ENCODE measurements at regions not wholly inside any gene's neighbourhood (a gene's known extent, or its start where the extent isn't known, plus 50 kb on each side); places are given as distances from the start of the nearest gene placed in this dataset.

DNA sequence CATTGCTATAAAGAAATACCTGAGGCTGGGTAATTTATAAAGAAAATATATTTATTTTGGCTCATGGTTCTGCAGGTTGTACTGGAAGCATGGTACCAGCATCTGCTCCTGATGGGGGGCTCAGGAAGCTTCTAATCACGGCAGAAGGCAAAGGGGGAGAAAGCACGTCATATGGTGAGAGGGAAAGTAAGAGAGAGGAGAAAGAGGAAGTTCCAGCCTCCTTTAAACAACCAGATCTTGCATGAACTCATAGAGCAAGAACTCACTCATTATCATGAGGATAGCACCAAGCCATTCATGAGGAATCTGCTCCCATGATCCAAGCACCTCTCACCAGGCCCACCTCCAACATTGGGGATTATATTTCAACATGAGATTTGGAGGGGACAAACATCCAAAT lies 125.0 kb upstream of the GRPR start:
- BruUV-seq (replicated peaks), result no TSS peak
- Histone ChIP-seq H3K4me3 (ENCODE audit: low read depth in 2 of 2, low read length in 2 of 2) (no peak overlapping the region), H3K27me3 (ENCODE audit: control insufficient read depth, insufficient read depth, low read length) (no peaks in the 10 kb centered on the region), H3K36me3 (ENCODE audit: control insufficient read depth, insufficient read depth, low read length) (no peaks in the 10 kb centered on the region), H3K27ac (ENCODE audit: low read length) (no peak overlapping the region), H3K9me3 (ENCODE audit: control insufficient read depth, insufficient read depth, low read depth, low read length) (no peaks in the 10 kb centered on the region), H3K4me1 (ENCODE audit: control insufficient read depth, insufficient read depth, low read length) (no peaks in the 10 kb centered on the region)
- intact Hi-C loops (cut with micrococcal nuclease; ENCODE audit: unreplicated experiment) (no loop called here), in situ Hi-C loops (cut with HindIII; ENCODE audit: low pct_unique_long_range_greater_than_20kb, low sequenced_read_pairs) (no loop called here)
- POLR2A ChIA-PET, result no interaction called here
- TF ChIP-seq POLR2AphosphoS5 (IDR thresholded peaks at IDR 0.05; ENCODE audit: low read depth, low read length) (no peak), SIN3A (IDR thresholded peaks at IDR 0.05; ENCODE audit: borderline replicate concordance, insufficient read depth, low read depth, low read length) (no peak), TCF7L2 (IDR thresholded peaks at IDR 0.05; ENCODE audit: low read depth, low read length) (no peak)
- TF ChIP-seq, protein P1, sequence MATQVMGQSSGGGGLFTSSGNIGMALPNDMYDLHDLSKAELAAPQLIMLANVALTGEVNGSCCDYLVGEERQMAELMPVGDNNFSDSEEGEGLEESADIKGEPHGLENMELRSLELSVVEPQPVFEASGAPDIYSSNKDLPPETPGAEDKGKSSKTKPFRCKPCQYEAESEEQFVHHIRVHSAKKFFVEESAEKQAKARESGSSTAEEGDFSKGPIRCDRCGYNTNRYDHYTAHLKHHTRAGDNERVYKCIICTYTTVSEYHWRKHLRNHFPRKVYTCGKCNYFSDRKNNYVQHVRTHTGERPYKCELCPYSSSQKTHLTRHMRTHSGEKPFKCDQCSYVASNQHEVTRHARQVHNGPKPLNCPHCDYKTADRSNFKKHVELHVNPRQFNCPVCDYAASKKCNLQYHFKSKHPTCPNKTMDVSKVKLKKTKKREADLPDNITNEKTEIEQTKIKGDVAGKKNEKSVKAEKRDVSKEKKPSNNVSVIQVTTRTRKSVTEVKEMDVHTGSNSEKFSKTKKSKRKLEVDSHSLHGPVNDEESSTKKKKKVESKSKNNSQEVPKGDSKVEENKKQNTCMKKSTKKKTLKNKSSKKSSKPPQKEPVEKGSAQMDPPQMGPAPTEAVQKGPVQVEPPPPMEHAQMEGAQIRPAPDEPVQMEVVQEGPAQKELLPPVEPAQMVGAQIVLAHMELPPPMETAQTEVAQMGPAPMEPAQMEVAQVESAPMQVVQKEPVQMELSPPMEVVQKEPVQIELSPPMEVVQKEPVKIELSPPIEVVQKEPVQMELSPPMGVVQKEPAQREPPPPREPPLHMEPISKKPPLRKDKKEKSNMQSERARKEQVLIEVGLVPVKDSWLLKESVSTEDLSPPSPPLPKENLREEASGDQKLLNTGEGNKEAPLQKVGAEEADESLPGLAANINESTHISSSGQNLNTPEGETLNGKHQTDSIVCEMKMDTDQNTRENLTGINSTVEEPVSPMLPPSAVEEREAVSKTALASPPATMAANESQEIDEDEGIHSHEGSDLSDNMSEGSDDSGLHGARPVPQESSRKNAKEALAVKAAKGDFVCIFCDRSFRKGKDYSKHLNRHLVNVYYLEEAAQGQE (IDR thresholded peaks at IDR 0.05; ENCODE audit: insufficient read depth in 1 of 2, low read depth in 2 of 2, low read length in 1 of 2), result no peak
- TF ChIP-seq, protein P2, sequence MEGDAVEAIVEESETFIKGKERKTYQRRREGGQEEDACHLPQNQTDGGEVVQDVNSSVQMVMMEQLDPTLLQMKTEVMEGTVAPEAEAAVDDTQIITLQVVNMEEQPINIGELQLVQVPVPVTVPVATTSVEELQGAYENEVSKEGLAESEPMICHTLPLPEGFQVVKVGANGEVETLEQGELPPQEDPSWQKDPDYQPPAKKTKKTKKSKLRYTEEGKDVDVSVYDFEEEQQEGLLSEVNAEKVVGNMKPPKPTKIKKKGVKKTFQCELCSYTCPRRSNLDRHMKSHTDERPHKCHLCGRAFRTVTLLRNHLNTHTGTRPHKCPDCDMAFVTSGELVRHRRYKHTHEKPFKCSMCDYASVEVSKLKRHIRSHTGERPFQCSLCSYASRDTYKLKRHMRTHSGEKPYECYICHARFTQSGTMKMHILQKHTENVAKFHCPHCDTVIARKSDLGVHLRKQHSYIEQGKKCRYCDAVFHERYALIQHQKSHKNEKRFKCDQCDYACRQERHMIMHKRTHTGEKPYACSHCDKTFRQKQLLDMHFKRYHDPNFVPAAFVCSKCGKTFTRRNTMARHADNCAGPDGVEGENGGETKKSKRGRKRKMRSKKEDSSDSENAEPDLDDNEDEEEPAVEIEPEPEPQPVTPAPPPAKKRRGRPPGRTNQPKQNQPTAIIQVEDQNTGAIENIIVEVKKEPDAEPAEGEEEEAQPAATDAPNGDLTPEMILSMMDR (IDR thresholded peaks at IDR 0.05), result no peak
- CTCF ChIA-PET, result no interaction called here
- DNase-seq (ENCODE audit: low read depth, low spot score) (no peak), ATAC-seq (no peak)

DNA sequence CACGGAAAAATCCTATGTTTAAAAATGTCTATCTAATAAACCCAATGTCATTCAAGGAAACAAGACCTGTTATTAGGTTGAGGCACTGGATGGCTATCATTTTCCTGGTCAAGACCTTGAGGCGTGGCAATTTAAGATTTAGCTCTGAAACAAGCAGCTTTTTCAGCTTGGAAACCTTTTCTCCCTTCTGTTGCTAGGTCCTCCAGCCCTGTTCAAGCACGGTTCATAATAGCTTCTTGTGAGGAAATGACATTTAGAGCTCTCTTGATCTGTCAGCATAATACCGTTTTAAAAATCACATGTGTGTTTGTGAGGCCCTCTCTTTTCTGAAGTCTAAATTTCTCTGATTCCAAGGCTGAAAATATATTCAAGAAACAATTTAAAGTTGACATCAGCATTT lies 133.6 kb upstream of the GRPR start:
- no peaks in the 10 kb centered on the region for H3K4me1 ChIP-seq (ENCODE audit: control insufficient read depth, insufficient read depth, low read length)
- H3K36me3 ChIP-seq (ENCODE audit: control insufficient read depth, insufficient read depth, low read length), result no peaks in the 10 kb centered on the region
- no peak for DNase-seq (ENCODE audit: low read depth, low spot score)
- H3K27ac ChIP-seq (ENCODE audit: low read length), result no peak overlapping the region
- no TSS peak for BruUV-seq (replicated peaks)
- in situ Hi-C loops (cut with HindIII; ENCODE audit: low pct_unique_long_range_greater_than_20kb, low sequenced_read_pairs), result no loop called here
- no peaks in the 10 kb centered on the region for H3K27me3 ChIP-seq (ENCODE audit: control insufficient read depth, insufficient read depth, low read length)
- H3K9me3 ChIP-seq (ENCODE audit: control insufficient read depth, insufficient read depth, low read depth, low read length), result no peaks in the 10 kb centered on the region
- TF ChIP-seq, protein P2 (IDR thresholded peaks at IDR 0.05), result no peak
- TF ChIP-seq TCF7L2 (IDR thresholded peaks at IDR 0.05; ENCODE audit: low read depth, low read length), result no peak
- TF ChIP-seq SIN3A (IDR thresholded peaks at IDR 0.05; ENCODE audit: borderline replicate concordance, insufficient read depth, low read depth, low read length), result no peak
- TF ChIP-seq POLR2AphosphoS5 (IDR thresholded peaks at IDR 0.05; ENCODE audit: low read depth, low read length), result no peak
- intact Hi-C loops (cut with micrococcal nuclease; ENCODE audit: unreplicated experiment), result no loop called here
- ChIA-PET CTCF (no interaction called here), POLR2A (no interaction called here)
- no peak overlapping the region for H3K4me3 ChIP-seq (ENCODE audit: low read depth in 2 of 2, low read length in 2 of 2)
- ATAC-seq, result no peak

Data from Panc1 (cell line).